ENCODE measurements at regions not wholly inside any gene's neighbourhood (a gene's known extent, or its start where the extent isn't known, plus 50 kb on each side); places are given as distances from the start of the nearest gene placed in this dataset.

DNA sequence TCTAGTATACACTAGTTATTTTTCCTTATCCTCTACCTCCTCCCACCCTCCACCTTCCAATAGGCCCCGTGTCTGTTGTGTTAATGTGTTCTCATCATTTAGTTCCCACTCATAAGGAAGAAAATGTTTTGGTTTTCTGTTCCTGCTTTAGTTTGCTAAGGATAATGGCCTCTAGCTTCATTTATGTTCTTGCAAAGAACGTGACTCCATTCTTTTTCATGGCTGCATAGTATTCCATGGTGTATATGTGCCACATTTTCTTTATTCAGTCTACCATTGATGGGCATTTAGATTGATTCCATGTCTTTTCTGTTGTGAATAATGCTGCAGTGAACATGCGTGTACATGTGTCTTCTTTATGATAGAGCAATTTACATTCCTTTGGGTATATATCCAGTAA, 146.5 kb upstream of the GAS1 start:
- DNase-seq (ENCODE audit: low spot score), result no peak
- Mint-ChIP-seq H3K9me3 (ENCODE audit: low read depth) (no peaks in the 10 kb centered on the region), H3K4me1 (ENCODE audit: low read depth) (peaks cover 11% of the 10 kb centered on the region), H3K4me3 (ENCODE audit: unreplicated experiment) (no peak overlapping the region), H3K27me3 (ENCODE audit: low read depth) (no peaks in the 10 kb centered on the region), H3K27ac (ENCODE audit: unreplicated experiment) (no peak overlapping the region), H3K36me3 (ENCODE audit: low read depth) (no peaks in the 10 kb centered on the region)
- TF ChIP-seq, protein P1, sequence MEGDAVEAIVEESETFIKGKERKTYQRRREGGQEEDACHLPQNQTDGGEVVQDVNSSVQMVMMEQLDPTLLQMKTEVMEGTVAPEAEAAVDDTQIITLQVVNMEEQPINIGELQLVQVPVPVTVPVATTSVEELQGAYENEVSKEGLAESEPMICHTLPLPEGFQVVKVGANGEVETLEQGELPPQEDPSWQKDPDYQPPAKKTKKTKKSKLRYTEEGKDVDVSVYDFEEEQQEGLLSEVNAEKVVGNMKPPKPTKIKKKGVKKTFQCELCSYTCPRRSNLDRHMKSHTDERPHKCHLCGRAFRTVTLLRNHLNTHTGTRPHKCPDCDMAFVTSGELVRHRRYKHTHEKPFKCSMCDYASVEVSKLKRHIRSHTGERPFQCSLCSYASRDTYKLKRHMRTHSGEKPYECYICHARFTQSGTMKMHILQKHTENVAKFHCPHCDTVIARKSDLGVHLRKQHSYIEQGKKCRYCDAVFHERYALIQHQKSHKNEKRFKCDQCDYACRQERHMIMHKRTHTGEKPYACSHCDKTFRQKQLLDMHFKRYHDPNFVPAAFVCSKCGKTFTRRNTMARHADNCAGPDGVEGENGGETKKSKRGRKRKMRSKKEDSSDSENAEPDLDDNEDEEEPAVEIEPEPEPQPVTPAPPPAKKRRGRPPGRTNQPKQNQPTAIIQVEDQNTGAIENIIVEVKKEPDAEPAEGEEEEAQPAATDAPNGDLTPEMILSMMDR (IDR thresholded peaks at IDR 0.05), result no peak

DNA sequence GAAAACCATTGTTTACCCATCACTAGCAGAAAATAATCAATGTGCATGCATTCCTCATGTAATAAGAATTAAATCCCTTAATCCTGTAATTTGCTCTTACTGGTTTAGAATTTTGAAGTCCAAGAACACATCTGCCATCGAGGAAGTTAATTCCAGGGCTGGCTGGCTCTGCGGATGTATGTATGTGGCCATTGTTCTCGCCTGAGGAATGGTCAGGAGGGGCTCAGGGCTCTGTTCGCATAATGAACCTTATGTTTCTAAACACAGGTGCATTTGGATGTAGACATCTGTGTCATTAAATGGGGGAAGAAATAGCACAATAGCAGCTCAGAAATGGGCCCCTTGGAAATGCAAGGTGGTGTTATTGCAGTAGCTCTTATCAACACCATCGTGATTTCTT, 148.6 kb upstream of the GAS1 start:
- TF ChIP-seq, protein P1 (IDR thresholded peaks at IDR 0.05), result no peak
- no peaks in the 10 kb centered on the region for H3K27me3 Mint-ChIP-seq (ENCODE audit: low read depth)

DNA sequence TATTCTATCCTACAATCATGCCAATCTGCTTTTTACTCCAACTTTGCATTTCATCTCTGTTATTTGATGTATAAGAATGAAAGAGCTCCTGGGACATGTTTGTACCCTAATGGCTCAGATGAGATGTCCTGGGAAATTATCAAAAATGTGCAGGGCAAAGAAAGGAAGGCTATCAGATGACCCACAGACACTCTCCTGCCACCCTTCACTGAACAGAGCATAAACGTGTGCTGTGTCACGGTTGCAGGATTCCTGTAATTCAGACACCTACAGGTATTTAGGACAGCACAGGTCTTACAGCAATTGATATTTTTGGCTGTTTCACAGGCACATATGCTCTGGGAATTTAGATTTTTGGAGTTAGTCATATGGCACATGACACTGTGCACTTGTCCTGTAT, 149.2 kb upstream of the GAS1 start:
- Mint-ChIP-seq H3K9me3 (ENCODE audit: low read depth) (no peaks in the 10 kb centered on the region), H3K4me3 (ENCODE audit: unreplicated experiment) (no peak overlapping the region), H3K4me1 (ENCODE audit: low read depth) (no peaks in the 10 kb centered on the region), H3K27ac (ENCODE audit: unreplicated experiment) (no peak overlapping the region), H3K27me3 (ENCODE audit: low read depth) (no peaks in the 10 kb centered on the region), H3K36me3 (ENCODE audit: low read depth) (no peaks in the 10 kb centered on the region)
- TF ChIP-seq, protein P1 (IDR thresholded peaks at IDR 0.05), result no peak
- no peak for DNase-seq (ENCODE audit: low spot score)

More for the DNA sequence above, 148.6 kb upstream of the GAS1 start:
- Mint-ChIP-seq H3K27ac (ENCODE audit: unreplicated experiment) (no peak overlapping the region), H3K4me3 (ENCODE audit: unreplicated experiment) (no peak overlapping the region), H3K9me3 (ENCODE audit: low read depth) (no peaks in the 10 kb centered on the region), H3K36me3 (ENCODE audit: low read depth) (no peaks in the 10 kb centered on the region), H3K4me1 (ENCODE audit: low read depth) (no peaks in the 10 kb centered on the region)
- DNase-seq (ENCODE audit: low spot score), result no peak

DNA sequence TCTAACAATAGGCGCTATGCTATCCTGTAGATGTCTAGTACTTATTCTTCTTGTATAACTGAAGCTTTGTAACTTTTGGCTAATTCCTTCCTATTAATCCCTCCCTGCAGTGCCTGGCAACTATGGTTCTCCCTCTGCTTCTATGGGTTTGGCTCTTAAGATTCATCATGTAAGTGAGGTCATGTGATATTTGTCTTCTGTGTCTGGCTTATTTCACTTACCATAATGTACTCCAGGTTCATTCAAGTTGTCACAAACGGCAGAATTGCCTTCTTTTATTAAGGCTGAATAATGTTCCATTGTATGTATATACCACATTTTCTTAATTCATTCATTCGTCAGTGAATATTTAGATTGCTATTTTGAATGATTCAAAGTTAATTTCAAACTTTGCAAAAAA, 149.9 kb upstream of the GAS1 start:
- Mint-ChIP-seq H3K4me1 (ENCODE audit: low read depth) (no peaks in the 10 kb centered on the region), H3K36me3 (ENCODE audit: low read depth) (no peaks in the 10 kb centered on the region), H3K27ac (ENCODE audit: unreplicated experiment) (no peak overlapping the region), H3K4me3 (ENCODE audit: unreplicated experiment) (no peak overlapping the region), H3K27me3 (ENCODE audit: low read depth) (no peaks in the 10 kb centered on the region), H3K9me3 (ENCODE audit: low read depth) (no peaks in the 10 kb centered on the region)
- DNase-seq (ENCODE audit: low spot score), result no peak
- TF ChIP-seq, protein P1 (IDR thresholded peaks at IDR 0.05), result no peak

DNA sequence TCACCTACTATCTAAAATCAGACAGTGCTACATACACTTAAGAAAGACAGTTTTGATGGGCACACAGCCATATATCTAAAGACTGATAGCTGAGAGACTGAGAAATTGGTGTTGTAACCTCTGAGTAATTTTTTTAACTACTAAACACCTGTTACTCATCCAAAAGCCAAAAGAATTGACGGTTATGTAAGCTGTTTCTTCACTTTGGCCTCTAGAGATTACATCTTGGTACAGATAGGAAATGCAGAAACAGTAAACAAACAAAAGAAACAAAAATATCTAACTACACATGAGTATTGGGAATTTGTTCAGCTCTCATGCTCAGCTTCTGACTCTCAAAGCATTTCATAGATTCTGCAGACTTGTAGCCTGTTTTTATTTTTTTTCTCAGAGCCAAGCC, 152.1 kb upstream of the GAS1 start:
- Mint-ChIP-seq H3K4me1 (ENCODE audit: low read depth) (no peaks in the 10 kb centered on the region), H3K4me3 (ENCODE audit: unreplicated experiment) (no peak overlapping the region), H3K9me3 (ENCODE audit: low read depth) (no peaks in the 10 kb centered on the region), H3K36me3 (ENCODE audit: low read depth) (no peaks in the 10 kb centered on the region), H3K27me3 (ENCODE audit: low read depth) (no peaks in the 10 kb centered on the region), H3K27ac (ENCODE audit: unreplicated experiment) (no peak overlapping the region)
- TF ChIP-seq, protein P1 (IDR thresholded peaks at IDR 0.05), result no peak
- DNase-seq (ENCODE audit: low spot score), result no peak

Data from chondrocyte (in vitro differentiated cells).